ENCODE measurements at regions not wholly inside any gene's neighbourhood (a gene's known extent, or its start where the extent isn't known, plus 50 kb on each side); places are given as distances from the start of the nearest gene placed in this dataset.

GRCh38 chr2:166381-166780 lies 97.5 kb downstream of the SH3YL1 start:
- no peak overlapping the region for H3K4me3 Mint-ChIP-seq
- no peaks in the 10 kb centered on the region for H3K36me3 Mint-ChIP-seq (ENCODE audit: low read depth)
- H3K9me3 Mint-ChIP-seq = no peaks in the 10 kb centered on the region
- no peak overlapping the region for H3K27ac Mint-ChIP-seq
- H3K27me3 Mint-ChIP-seq (ENCODE audit: low read depth) = peaks cover 10% of the 10 kb centered on the region
- no peak for TF ChIP-seq CTCF (IDR thresholded peaks at IDR 0.05; ENCODE audit: unreplicated experiment in 3 of 3)
- peaks cover 7% of the 10 kb centered on the region for H3K4me1 Mint-ChIP-seq

GRCh38 chr2:165530-165929 lies 98.3 kb downstream of the SH3YL1 start:
- H3K4me3 Mint-ChIP-seq = no peak overlapping the region
- H3K27me3 Mint-ChIP-seq (ENCODE audit: low read depth) = peaks cover 13% of the 10 kb centered on the region
- TF ChIP-seq CTCF (IDR thresholded peaks at IDR 0.05; ENCODE audit: unreplicated experiment in 3 of 3) = no peak
- no peaks in the 10 kb centered on the region for H3K9me3 Mint-ChIP-seq
- H3K4me1 Mint-ChIP-seq = peaks cover 7% of the 10 kb centered on the region
- H3K36me3 Mint-ChIP-seq (ENCODE audit: low read depth) = no peaks in the 10 kb centered on the region
- H3K27ac Mint-ChIP-seq = no peak overlapping the region

GRCh38 chr2:162473-163382 lies 101.1 kb downstream of the SH3YL1 start:
- H3K36me3 Mint-ChIP-seq (ENCODE audit: low read depth) = no peaks in the 10 kb centered on the region
- TF ChIP-seq CTCF (IDR thresholded peaks at IDR 0.05; ENCODE audit: unreplicated experiment in 3 of 3) = no peak
- H3K27ac Mint-ChIP-seq = peak overlapping the region; percentile 55 to 78 (median 60)
- peaks cover 7% of the 10 kb centered on the region for H3K4me1 Mint-ChIP-seq
- no peaks in the 10 kb centered on the region for H3K9me3 Mint-ChIP-seq
- H3K4me3 Mint-ChIP-seq = no peak overlapping the region
- peaks cover 13% of the 10 kb centered on the region for H3K27me3 Mint-ChIP-seq (ENCODE audit: low read depth)

GRCh38 chr2:161729-162128 lies 102.1 kb downstream of the SH3YL1 start:
- H3K9me3 Mint-ChIP-seq = no peaks in the 10 kb centered on the region
- peaks cover 7% of the 10 kb centered on the region for H3K4me1 Mint-ChIP-seq
- peaks cover 11% of the 10 kb centered on the region for H3K27me3 Mint-ChIP-seq (ENCODE audit: low read depth)
- no peak for TF ChIP-seq CTCF (IDR thresholded peaks at IDR 0.05; ENCODE audit: unreplicated experiment in 3 of 3)
- H3K27ac Mint-ChIP-seq = no peak overlapping the region
- H3K36me3 Mint-ChIP-seq (ENCODE audit: low read depth) = no peaks in the 10 kb centered on the region
- no peak overlapping the region for H3K4me3 Mint-ChIP-seq

GRCh38 chr2:151553-152334 lies 105.4 kb upstream of the FAM110C start:
- no peak for TF ChIP-seq CTCF (IDR thresholded peaks at IDR 0.05; ENCODE audit: unreplicated experiment in 3 of 3)
- peaks cover 5% of the 10 kb centered on the region for H3K27me3 Mint-ChIP-seq (ENCODE audit: low read depth)
- H3K4me3 Mint-ChIP-seq = no peak overlapping the region
- H3K4me1 Mint-ChIP-seq = peaks cover 8% of the 10 kb centered on the region
- H3K36me3 Mint-ChIP-seq (ENCODE audit: low read depth) = no peaks in the 10 kb centered on the region
- no peaks in the 10 kb centered on the region for H3K9me3 Mint-ChIP-seq
- no peak overlapping the region for H3K27ac Mint-ChIP-seq

Data from nephron (organoid).